ENCODE measurements at regions not wholly inside any gene's neighbourhood (a gene's known extent, or its start where the extent isn't known, plus 50 kb on each side); places are given as distances from the start of the nearest gene placed in this dataset.
"Not testable (repeated sequence)": the region's sequence is repeated elsewhere in the genome, so short reads cannot be mapped to it uniquely, and the experiment has no call there.

GRCh38 chr7:93663561-93664299 lies 89.2 kb upstream of the CALCR start:
- ChIA-PET CTCF (no interaction called here), POLR2A (no interaction called here)

- CTCF ChIA-PET, POLR2A ChIA-PET: not testable (repeated sequence)
These were observed 83.6 kb upstream of the CALCR start for GRCh38 chr7:93658163-93658562.

- ChIA-PET CTCF (interaction anchor here (0.8 kb wide), 1 partner anchor 101 kb away, joined by 4 read pairs; no protein-coding TSS in a partner anchor), POLR2A (no interaction called here)
These were observed 77.2 kb upstream of the CALCR start for GRCh38 chr7:93651603-93652159.

DNA sequence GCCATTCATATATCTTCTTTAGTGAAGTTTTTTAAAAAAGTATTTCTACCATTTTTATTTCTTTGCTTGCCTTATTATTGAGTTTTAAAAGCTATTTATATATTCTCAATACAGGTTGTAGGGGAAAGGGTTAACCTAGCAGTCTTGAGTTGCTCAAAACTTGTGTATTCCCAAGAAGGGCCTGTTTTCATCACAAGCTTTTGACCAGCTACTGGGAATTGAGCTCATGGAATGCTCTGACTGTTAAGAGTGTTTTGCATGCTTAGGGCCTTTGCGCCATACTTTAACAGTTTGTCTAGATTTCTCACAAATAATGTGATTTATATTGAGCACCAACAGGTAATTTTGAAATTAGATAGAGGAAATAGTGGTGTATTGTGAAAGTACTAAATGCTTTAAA lies 72.0 kb upstream of the CALCR start:
- ChIA-PET POLR2A (no interaction called here), CTCF (no interaction called here)

DNA sequence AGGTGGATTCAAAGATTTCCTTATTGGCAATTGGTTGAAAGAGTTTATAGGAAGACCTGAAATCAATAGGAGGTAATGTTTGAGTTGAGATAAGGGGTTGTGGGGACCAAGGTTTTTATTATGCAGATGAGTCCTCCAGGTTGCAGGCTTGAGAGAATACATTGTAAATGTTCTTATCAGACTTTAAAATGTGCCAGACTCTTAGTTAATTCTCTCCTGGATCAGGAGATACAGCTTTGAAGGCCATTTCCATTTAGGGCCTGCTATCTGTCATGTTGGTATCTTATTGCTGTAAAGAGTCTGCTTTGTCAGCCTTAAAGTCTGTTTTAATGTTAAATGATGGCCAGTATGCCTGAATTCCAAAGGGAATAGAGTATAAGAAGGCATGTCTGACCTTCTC lies 61.8 kb upstream of the CALCR start:
- CTCF ChIA-PET = no interaction called here
- POLR2A ChIA-PET = no interaction called here

DNA sequence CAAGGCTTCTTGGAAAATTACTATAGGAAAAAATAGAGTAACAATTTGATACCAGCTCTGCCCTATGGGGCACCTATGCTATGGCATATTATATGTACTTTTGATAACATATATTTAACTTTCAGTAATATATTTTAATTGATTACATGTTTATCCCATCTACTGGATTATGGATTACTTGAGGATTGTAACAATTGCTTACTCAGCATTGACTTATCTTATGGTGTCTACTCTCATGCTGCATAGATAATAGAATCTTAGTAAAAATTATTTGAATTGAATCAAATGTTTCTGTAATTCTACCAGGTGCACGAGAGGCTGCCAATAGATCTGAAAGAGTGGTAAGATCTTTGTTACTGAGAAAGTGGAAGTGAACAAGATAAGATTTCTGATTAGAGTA lies 57.8 kb upstream of the CALCR start:
- POLR2A ChIA-PET = no interaction called here

DNA sequence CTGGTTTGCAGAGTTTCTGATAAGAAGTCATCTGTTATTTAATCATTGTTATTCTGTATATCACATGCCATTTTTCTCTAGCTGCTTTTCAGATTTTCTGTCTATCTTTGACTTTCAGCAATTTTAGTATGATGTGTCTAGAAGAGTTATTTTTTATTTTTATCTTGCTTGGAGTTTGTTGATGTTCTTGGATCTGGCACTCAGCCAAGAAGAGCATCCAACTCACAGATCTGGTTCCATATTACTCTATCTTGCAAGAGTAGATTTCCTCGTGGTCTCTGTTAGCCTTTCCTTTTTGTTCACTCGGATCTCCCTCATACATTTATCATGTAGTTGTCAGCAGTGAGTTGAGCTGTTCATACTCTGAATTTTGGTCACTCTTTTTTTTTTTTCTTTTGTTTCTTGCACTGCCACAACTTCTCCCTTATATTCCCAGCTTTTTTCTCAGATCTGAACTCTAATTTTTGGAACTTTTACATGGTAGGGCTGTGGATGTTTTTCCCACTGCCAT lies 54.8 kb upstream of the CALCR start:
- POLR2A ChIA-PET = no interaction called here
- CTCF ChIA-PET = no interaction called here

More for the DNA sequence above, 57.8 kb upstream of the CALCR start:
- CTCF ChIA-PET = no interaction called here

GRCh38 chr7:93626869-93627268 lies 52.3 kb upstream of the CALCR start:
- POLR2A ChIA-PET = no interaction called here

More at GRCh38 chr7:93626869-93627268, 52.3 kb upstream of the CALCR start:
- CTCF ChIA-PET = no interaction called here

Data from activated CD8-positive, alpha-beta memory T cell treated with anti-CD3 and anti-CD28 coated beads for 36 hours (primary cell).